Fibroblast of the aortic adventitia (primary cell): ENCODE measurements at regions not wholly inside any gene's neighbourhood (a gene's known extent, or its start where the extent isn't known, plus 50 kb on each side); places are given as distances from the start of the nearest gene placed in this dataset.
A peak's percentile ranks its signal among the peaks of the same experiment; 100 is the strongest.

Experiments used
- DNase-seq: peaks from one replicate; pipeline ENCODE4 v3.0.0-alpha.2; 2010; ENCODE audit warnings: low read depth
- H3K4me3 ChIP-seq: 2 replicates; pipeline ENCODE4 v1.5.1; 2011; ENCODE audit warnings: low read depth, mild to moderate bottlenecking, control low read depth, low read length, moderate library complexity
- CTCF ChIP-seq: IDR thresholded peaks from 2 replicates; pipeline ENCODE4 v1.5.1; 2011; ENCODE audit warnings: mild to moderate bottlenecking, low read length, control low read depth, inconsistent platforms; ENCODE audit not compliant: insufficient read depth

- peak; percentile 9 for DNase-seq
These were observed 330.8 kb downstream of the PTEN start for GRCh38 chr10:88194041-88194887.

GRCh38 chr10:88194961-88195367 lies 331.5 kb downstream of the PTEN start:
- peak; percentile 64 for DNase-seq
- H3K4me3 ChIP-seq, result no peak overlapping the region
- TF ChIP-seq CTCF, result no peak

More at GRCh38 chr10:88194041-88194887, 330.8 kb downstream of the PTEN start:
- H3K4me3 ChIP-seq, result no peak overlapping the region
- no peak for TF ChIP-seq CTCF

- DNase-seq, result peak; percentile 26
- TF ChIP-seq CTCF, result no peak
- no peak overlapping the region for H3K4me3 ChIP-seq
These were observed 332.4 kb downstream of the PTEN start for GRCh38 chr10:88195841-88196240.

- DNase-seq, result peak; percentile 43
- no peak for TF ChIP-seq CTCF
- H3K4me3 ChIP-seq, result no peak overlapping the region
These were observed 332.9 kb downstream of the PTEN start for GRCh38 chr10:88196291-88196690.

- H3K4me3 ChIP-seq, result no peak overlapping the region
- no peak for DNase-seq
- TF ChIP-seq CTCF, result no peak
These were observed 334.6 kb downstream of the PTEN start for GRCh38 chr10:88198023-88198422.

GRCh38 chr10:88200312-88201032 lies 337.0 kb downstream of the PTEN start:
- peak; percentile 50 for DNase-seq
- H3K4me3 ChIP-seq, result no peak overlapping the region
- TF ChIP-seq CTCF, result no peak
